T47D (cell line): ENCODE measurements at regions not wholly inside any gene's neighbourhood (a gene's known extent, or its start where the extent isn't known, plus 50 kb on each side); places are given as distances from the start of the nearest gene placed in this dataset.

Source experiments
- DNase-seq, 2 experiments: peaks; one replicate each; pipeline versions ENCODE4 v3.0.0 to v3.0.0-alpha.2; 2011 to 2012; ENCODE audit warnings: low read depth in 1 of 2, low spot score in 1 of 2
- JUND ChIP-seq: IDR thresholded peaks from 2 replicates; pipeline ENCODE4 v1.6.1; 2012; ENCODE audit warnings: low read depth
- in situ Hi-C: cut with HindIII; loops from 2 replicates; pipeline ENCODE4 v1.10.0; 2016; ENCODE audit warnings: low sequenced_read_pairs, low pct_unique_long_range_greater_than_20kb

GRCh38 chr6:109315341-109316110, 66.7 kb downstream of the CD164 start:
- no peak for DNase-seq
- in situ Hi-C loops = no loop called here
- TF ChIP-seq JUND = no peak

DNA sequence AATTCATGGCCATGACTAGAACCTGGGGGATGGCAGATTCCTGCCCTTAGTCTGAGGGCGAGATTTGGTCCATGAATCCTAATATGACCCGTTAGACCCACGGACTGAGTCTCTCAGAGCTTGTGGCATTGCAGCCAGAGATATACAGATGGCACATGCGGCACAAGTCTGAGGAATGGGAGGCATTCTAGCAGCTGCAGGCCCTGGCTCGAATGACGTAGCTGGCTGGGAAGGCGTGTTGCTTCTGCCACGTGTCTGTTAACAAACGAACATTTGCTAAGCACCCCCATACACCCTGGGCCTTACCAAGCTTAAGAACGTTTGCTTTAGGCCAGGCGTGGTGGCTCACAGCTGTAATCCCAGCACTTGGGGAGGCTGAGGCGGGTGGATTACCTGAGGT, 68.0 kb downstream of the CD164 start:
- no peak for TF ChIP-seq JUND
- no peak for DNase-seq
- in situ Hi-C loops = no loop called here

DNA sequence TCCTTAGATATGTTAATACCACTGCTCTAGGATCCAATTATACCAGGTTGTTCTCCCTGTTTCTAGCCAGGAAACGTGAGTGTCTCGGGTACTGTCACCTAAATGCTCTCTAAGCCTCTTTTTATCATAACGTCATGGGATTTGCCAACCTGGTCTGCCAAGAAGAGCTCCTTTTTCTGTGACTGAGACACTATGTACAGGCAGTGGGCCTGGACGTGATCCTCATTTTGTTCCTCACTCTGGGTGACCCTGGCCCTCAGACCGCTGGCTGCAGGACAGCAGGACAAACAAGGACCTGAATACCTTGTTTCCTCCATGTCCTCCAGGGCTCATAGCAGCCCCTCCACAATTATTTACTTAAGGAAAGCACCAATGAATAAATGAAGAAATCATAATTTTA, 69.1 kb downstream of the CD164 start:
- no peak for TF ChIP-seq JUND
- DNase-seq = no peak
- in situ Hi-C loops = no loop called here

- DNase-seq = no peak
- no peak for TF ChIP-seq JUND
- in situ Hi-C loops = no loop called here
These were observed 70.8 kb downstream of the CD164 start for GRCh38 chr6:109311471-109311870.

GRCh38 chr6:109309917-109310316, 72.3 kb downstream of the CD164 start:
- DNase-seq = no peak
- no peak for TF ChIP-seq JUND
- in situ Hi-C loops = no loop called here

- in situ Hi-C loops = no loop called here
- TF ChIP-seq JUND = no peak
- no peak for DNase-seq
These were observed 74.2 kb downstream of the CD164 start for GRCh38 chr6:109308018-109308492.

- TF ChIP-seq JUND = no peak
- no peak for DNase-seq
- in situ Hi-C loops = no loop called here
These were observed 75.5 kb downstream of the CD164 start for GRCh38 chr6:109306733-109307132.

DNA sequence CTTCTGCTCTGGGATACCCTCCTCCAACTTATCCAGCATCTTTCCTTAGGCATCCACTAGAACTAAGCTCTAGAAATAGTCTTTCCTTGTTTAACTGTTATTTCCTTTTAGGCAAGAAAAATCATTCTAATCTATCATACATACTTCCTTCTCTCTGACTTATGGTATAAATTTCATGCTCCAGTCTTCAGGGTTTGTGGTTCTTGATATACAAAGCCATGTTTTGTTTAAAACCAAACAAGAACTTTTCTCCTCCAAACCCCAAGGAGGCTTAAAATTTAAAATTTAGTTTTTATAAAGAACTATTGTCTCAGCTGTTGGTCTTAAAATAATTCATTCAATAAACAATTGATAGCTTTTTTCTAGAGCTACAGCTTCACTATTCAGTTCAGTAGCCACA, 77.2 kb downstream of the CD164 start:
- no peak for TF ChIP-seq JUND
- no peak for DNase-seq
- in situ Hi-C loops = no loop called here

- in situ Hi-C loops = no loop called here
- no peak for TF ChIP-seq JUND
- DNase-seq = no peak
These were observed 77.8 kb downstream of the CD164 start for GRCh38 chr6:109304284-109305015.

DNA sequence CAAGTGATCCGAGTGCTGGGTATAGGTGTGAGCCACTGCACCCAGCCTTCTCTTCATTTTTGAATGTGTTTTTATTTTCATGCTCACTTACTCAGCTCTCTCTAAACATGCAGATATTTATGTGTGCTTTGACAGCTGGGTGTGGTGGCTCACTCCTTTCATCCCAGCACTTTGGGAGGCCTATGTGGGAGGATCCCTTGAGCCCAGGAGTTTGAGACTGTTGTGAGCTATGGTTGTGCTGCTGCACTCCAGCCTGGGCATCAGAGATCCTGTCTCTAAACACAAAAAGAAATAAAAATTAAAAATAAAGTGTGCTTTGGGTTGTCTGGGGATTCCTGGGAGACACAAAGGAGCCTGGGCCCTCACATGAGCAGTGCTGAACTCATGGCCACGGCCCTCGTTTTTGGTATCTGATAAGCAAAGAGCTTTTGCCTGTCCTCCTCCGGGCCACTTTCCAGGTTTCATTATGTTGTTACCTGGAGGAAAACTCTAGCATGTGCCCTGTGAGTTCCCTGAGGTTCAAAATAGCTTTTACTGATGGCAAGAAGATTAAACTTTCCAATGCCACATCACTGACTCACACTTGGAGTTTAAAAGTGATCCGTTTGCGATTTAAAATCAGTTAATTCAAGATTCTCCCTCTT, 78.5 kb downstream of the CD164 start:
- in situ Hi-C loops = no loop called here
- TF ChIP-seq JUND = no peak
- peak in 1 of 2 experiments; percentile 6 for DNase-seq

GRCh38 chr6:109303164-109303563, 79.1 kb downstream of the CD164 start:
- no peak for TF ChIP-seq JUND
- in situ Hi-C loops = no loop called here
- DNase-seq = no peak

- in situ Hi-C loops = no loop called here
- TF ChIP-seq JUND = no peak
- no peak for DNase-seq
These were observed 80.1 kb downstream of the CD164 start for GRCh38 chr6:109302176-109302575.

- DNase-seq = no peak
- in situ Hi-C loops = no loop called here
- TF ChIP-seq JUND = no peak
These were observed 80.8 kb downstream of the CD164 start for GRCh38 chr6:109301418-109301817.

GRCh38 chr6:109300874-109301273, 81.4 kb downstream of the CD164 start:
- in situ Hi-C loops = no loop called here
- DNase-seq = no peak
- TF ChIP-seq JUND = no peak
